HL-60 (cell line): ENCODE measurements at regions not wholly inside any gene's neighbourhood (a gene's known extent, or its start where the extent isn't known, plus 50 kb on each side); places are given as distances from the start of the nearest gene placed in this dataset.

Experiments used
- CTCF ChIP-seq: IDR thresholded peaks from one replicate; pipeline ENCODE4 v1.5.1; 2011; ENCODE audit warnings: low read length, control low read depth, inconsistent platforms; ENCODE audit not compliant: insufficient read depth
- POLR2AphosphoS5 ChIP-seq: IDR thresholded peaks from 2 replicates; pipeline ENCODE4 v1.6.1; 2012; ENCODE audit warnings: low read depth
- REST ChIP-seq: IDR thresholded peaks from 2 replicates; pipeline ENCODE4 v1.6.1; 2012; ENCODE audit warnings: low read depth; ENCODE audit not compliant: insufficient replicate concordance

GRCh38 chr6:40906759-40907158 lies 132.3 kb downstream of the UNC5CL start:
- TF ChIP-seq CTCF, result no peak
- TF ChIP-seq POLR2AphosphoS5, result no peak
- TF ChIP-seq REST, result no peak
